ENCODE measurements at regions not wholly inside any gene's neighbourhood (a gene's known extent, or its start where the extent isn't known, plus 50 kb on each side); places are given as distances from the start of the nearest gene placed in this dataset.

DNA sequence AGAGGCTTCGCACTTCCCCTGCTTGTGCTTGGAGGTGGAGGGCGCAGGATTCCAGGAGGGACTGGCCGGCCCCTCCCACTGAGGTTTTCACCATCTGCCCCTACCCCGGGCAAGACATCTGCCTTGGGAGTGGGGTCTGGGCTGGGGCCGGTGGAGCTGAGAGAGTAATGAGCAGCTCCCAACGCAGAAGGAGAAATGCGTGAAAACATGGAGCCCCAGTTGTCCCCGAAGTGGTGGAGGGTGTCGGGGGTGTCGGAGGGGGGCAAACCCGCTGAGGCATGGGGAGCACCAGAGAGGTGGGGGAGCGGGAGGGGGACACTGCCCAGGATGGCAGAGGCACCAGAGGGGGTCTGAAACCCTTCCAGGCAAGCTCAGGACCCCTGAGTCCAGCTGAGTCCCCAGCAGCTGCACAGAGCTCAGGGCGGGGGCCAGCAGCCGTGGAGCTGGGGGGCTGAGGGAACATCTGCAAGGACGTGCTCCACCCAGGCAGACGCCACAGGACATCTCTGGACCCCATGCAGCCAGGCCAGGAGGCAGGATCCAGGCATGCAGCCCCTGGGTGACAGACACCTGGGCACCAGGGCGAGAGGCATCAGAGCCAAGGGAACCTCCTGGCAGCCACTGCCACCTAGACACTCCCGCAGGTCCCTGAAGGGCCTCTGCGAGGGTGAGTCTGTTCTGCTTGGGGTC is 110.6 kb downstream of the SIK1 start:
- no peak for DNase-seq

DNA sequence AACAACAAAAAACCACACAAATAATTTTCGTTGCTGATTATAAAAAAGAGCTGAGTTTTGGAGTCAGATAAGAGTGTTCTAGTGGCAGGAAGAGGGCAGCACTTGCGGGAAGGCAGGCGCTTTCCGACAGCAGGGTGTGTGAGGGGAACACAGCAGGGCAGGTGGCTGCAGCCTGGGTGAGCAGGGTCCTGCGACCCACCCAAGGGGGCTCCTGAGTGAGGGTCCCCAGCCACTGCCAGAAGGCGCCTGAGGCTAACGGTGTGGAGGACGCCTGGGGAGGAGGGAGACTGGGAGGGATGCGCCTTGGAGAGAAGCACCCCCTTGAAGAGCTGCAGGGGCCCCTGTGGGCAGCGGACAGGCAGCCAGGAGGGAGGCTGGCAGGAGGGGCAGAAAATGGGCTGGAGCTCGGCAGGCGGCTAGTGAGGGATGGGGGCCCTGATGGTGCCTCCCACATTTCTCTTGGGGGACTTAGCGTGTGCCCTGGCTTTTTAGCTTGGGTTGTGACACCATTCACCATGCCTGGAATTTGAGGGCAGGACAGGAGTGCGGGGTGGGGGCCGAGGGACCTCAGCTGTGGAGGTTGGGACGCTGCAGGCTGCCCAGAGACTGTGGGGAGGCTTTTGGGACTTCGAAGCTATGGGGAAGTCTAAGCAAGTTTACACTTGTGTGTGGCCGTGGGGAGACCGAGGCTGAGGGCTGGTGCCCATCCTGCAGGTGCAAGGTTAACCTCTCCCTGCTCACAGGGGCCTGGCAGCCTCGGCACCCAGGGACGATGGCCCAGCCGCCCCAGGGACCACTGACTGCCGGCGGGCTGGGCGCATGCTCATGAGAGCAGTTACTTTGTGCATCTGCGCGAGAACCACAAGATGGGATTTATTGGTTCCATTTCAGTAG is 111.4 kb downstream of the SIK1 start:
- DNase-seq = no peak

DNA sequence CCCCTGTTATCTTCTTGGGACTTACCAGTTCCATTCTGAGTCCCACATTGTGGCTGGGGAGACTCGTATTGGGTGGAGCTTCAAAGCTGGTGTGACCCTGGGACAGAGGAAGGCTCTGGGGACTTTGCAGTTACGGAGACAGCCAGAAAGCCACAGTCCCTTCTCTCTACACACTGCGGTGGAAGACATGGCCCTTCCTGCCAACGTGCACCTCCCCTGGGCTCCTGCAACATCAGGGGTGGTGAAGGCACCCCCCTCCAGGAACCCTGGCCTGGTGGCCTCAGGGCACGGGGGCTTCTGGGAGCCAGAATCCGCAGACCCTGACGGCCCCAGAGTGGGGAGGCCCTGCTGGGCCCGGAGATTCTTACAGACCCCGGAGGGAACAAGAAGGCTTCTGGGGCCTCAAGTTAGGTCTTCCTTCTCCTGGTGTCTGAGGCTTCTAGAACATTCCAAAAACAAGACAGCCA is 113.0 kb downstream of the SIK1 start:
- DNase-seq = no peak

DNA sequence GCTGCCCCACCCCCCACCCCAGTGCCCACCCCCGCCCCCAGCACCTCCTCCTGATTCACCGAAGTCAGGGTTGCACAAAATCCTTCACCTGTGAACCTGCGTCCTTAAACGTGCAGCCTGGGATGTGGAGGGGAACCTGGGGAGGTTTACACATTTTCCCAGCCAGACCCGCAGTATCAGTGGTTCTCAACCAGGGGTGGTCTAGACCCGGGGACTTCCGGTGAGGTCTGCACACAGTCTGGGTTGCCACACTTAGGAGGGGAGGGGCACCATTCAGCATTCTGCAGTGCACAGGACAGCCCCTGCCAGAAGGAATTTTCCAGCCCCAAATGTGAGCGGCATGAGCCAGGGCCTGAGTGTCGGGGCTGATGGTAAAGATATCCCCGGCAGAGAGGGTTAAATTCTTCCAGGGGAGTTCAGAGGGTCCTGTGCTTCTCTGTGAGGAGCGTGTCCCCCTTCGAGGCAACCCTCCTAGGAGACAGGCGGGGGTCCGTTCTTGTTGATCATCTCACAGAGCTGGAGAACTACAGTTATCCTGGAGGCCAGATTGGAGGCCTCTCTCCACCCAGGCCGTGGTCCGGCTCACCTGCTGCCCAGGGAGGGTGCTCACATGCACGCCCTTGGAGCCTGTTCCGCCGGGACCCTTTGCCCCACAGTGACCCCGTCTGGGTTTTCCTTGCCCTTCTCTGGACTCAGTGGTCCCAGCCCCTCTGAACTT is 113.6 kb downstream of the SIK1 start:
- no peak for DNase-seq

DNA sequence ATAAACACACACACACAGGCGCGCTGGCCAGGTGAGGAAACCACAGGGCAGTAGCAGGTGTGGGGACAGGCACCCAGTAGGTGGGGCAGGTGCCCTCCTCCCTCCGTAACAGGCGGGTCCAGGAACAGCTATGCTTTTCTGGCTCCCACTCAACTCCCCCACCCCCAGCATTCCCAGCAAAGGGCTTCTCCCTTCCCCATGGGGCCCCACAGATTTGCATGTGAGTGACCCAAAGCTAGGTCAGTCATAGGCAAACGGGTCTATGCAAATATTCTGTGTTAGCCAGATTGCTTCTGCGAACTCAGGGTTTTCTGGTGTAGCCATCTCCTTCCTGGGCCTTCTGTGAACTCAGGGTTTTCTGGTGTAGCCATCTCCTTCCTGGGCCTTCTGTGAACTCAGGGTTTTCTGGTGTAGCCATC is 114.2 kb downstream of the SIK1 start:
- DNase-seq = no peak

DNA sequence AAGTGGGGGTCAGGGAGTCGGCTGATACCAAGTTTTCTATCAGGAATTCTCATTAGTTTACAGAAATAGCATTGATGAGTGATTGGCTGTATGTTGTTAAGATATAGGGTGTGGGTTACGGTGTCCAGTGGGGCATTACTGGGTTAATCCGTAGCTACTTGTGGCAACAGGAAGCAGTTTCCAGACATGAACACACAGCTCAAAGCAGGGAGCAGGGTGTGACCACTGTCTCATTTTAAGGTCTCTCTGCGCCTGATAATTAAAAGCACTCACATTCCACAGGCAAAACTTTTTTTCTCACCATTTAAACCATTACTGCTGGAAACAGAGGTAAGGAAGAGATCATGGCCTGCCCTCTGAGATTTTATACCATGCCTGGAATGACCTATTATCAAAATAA is 114.9 kb downstream of the SIK1 start:
- no peak for DNase-seq

DNA sequence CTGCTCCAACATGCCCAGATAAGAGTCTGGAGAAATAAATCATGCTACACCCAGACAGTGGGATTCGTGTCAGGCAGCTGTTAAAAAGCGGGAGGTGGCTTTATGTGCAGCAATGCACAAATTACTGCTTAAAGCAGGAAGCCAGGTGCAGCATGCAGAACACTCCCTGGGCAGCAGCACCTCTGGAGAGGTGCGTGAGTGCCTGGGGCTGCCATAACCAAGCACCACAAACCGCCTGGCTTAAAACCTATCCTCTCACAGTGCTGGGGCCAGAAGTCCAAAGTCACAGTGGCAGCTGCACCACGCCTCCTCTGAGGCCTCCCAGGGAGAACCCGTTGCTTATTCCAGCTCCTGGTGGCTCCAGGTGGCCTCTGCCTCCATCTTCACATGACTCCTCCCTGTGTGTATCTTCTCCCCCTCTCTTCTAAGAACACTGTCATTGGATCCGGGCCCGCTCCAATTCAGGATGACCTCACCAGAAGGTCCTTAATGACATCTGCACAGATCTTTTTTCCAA is 115.6 kb downstream of the SIK1 start:
- DNase-seq = peak; percentile 22

DNA sequence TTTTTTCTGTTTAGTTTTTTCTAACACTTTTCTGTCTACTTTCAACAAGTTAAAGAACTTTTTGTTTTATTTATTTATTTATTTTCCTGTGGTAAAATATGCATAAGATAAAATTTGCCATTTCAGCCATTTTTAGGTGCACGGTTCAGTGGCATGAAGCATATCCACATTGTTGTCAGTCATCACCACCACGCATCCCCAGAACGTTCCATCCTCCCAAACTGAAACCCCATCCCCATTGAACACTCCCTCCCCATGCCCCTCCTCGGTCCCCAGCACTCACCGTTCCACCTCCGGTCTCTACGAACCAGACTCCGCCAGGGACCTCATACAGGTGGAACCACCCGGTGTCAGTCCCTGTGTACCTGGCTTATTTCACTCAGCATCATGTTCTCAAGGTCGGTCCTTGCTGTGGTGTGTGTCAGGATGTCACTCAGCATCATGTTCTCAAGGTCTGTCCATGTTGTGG is 118.1 kb downstream of the SIK1 start:
- DNase-seq = no peak

DNA sequence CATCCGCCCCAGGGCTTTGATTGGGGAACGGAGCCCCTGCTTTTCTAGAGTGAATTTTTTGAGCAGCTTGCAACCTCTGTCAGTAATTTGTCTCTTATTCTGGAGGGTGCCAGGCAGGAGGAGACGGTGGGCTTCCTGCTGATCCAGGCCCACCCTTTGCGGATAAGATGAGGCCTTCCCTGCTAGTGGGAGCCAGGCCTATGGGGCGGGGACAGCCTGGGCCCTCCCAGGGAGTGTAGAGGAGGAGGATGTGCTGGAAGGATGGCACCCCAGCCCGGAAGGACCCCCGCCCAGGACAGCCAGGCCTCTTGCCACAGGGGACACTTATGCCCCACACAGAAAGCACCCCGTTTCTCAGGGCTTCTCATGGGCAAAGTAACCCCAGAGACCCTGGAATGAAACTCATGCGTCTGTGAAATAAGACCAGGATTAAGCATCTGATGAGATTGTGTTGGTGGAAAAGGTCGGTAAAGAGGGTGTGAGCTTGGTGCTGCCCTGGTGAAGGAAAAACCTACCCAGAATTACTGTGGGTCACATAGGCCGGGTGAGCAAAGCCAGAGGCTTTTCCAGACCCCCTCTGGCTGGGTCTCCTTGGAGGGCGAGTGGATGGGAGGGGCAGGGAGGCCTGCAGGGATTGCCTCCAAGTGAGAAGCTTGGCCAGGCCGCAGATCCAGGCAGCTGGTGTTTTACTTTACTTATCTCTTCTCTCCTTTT is 118.7 kb downstream of the SIK1 start:
- no peak for DNase-seq

DNA sequence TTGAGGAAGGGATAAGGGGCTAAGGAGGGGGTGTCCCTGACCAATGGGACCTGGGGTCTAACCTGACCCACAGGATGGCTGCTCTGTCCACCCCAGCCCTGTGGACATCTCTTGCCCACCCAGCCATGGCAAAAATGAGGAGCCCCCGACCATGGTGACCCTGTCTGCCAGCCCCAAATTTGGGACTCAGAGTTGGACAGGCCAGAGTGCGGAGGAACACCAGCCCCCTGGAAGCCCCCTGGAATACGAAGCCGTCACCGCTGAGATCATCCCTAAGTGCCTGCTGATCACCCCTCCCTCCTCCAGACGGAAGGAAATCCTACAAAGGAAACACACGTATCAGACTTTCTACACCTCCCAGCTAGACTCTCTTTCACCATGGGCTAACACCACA is 119.3 kb downstream of the SIK1 start:
- no peak for DNase-seq

DNA sequence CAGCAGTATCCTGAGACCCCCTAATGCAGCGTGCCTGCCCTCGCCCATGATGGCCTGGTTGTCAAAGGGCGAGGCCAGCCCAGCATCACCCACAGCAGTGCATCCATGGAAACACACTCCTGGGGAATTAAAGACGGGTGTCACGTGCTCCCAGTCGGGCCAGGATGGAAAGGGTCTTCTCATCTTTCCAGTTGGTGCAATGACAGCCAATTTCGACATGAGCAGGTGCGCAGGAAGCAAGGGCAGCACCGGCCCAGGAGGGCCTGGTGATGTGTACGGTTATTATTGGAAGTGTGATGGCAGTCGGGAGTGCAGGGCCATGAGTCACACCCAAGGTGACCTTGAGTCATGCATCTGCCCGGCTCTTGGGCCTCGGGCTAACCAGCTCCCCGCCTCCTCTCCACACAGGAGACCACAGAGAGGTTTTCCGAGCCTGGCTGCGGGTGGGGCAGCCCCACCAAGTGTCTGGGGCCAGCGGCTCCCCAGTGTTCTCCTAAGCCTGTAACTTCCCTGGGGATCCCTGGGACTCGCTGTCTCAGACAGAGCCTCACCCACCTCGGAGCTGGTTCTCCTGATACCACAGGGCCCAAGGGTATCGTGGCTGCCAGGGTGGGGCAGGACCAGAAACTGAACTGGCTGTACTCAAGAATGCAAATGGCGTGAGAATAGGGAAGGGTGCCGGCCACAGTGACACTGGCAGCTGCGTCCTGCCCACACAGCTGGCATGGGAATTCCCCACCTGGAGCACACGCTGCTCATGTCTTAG is 119.8 kb downstream of the SIK1 start:
- DNase-seq = no peak

DNA sequence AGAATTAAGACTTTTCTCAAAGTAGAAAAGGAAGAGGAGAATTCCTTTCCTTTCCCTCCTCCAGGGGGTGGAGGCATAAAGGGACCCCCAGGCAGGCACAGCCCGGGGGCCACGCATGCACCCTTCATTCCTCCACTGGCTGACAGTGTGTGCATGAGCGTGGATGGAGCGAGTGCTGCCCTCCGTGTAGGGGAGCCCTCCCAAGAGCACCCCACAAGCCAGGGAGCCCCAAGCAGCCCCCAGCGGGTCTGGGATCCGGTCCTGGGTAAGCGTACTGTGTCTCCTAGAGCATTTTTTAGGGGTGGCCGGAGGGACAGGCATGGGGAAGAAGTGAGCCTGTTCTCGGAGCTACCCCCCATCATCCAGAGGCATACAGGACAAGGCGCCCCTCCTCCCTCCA is 120.5 kb downstream of the SIK1 start:
- no peak for DNase-seq

DNA sequence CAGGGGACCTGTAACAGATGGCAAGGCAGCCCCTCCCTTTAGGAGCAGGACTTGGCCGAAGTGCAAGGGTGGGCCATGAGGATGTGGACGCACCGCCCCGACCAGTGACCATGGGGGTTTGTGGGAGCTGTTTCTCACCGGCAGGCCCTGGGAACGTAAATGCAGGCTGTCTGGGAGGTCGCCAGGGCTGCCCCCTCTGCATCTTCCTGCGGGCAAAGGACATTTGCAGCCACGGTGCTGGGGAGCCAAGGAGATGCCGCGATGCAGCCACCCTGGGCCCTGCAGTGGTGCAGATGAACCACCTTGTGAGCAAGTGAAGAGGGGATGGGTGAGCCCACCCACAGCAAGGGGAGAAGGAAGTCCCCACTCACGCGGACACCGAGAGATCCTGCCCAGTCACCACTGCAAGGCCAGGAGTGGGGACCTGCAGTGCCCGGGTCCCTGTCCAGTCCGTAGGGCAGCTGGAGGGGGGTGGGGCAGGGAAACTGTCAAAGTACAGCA is 121.1 kb downstream of the SIK1 start:
- no peak for DNase-seq

DNA sequence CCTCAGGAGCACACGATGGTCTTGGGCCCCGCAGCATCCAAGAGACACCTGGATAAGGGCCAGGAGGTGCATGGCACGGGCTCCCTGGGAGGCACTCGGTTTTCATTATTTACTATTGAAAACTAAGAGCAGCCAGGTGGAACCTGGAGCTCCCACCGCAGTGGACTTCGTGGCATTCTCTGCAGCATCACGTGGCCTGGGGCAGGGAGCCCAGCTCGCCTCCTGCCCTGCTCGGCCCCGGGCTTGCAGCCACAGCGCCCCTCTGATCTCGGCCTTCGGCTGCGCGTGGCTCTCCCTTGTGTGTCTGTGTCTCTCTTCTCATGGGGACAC is 121.6 kb downstream of the SIK1 start:
- DNase-seq = no peak

DNA sequence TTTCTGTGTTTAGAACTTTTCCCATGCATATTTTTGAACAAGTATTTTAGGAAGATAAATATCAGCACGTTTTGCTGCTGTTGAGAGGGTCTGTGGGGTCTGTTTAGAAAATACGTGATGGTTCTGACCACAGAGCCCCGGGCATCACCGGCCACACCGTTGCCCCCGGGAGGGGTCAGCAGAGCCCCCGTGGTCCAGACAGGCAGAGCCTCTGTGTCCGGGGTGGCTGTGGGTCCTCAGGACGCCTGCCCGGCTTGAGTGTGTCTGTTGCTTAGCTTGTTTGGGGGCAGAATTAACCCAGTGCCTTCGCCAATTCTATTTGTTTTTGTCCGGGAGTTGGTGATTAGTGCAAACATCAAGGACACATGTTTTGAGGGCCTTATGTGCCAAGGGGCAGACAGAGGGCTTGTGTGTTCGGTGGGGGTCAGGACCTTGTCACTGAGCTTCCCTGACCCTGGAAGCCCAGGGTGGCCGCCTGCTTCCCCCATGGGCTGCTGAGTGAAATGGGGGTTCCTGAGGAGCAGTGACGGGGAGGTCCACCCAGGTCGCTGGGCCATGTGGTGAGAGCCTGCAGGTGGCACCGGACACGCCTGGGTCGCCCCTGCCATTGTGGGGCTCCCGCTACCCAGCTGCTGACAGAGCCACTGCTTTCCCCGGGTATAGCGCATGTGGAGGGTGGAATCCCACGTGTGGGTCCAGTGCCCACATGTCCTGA is 122.2 kb downstream of the SIK1 start:
- DNase-seq = no peak

DNA sequence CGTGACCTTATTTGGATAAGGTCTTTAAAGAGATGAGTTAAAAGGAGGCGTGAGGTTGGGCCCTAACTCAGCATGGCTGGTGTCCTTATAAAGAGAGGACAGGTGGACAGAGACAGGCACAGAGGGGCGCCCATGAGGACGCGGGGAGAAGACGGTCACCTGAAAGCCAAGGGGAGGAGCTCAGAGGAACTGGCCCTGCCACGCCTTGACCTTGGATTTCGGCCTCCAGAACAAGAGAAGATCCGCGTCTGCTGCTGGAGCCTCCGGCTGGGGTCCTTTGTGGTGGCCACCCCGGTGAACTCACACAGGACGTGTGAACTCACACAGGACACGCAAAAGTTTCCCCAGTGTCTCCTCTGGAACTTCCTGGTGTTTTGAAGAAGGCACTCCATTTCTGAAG is 122.7 kb downstream of the SIK1 start:
- no peak for DNase-seq

DNA sequence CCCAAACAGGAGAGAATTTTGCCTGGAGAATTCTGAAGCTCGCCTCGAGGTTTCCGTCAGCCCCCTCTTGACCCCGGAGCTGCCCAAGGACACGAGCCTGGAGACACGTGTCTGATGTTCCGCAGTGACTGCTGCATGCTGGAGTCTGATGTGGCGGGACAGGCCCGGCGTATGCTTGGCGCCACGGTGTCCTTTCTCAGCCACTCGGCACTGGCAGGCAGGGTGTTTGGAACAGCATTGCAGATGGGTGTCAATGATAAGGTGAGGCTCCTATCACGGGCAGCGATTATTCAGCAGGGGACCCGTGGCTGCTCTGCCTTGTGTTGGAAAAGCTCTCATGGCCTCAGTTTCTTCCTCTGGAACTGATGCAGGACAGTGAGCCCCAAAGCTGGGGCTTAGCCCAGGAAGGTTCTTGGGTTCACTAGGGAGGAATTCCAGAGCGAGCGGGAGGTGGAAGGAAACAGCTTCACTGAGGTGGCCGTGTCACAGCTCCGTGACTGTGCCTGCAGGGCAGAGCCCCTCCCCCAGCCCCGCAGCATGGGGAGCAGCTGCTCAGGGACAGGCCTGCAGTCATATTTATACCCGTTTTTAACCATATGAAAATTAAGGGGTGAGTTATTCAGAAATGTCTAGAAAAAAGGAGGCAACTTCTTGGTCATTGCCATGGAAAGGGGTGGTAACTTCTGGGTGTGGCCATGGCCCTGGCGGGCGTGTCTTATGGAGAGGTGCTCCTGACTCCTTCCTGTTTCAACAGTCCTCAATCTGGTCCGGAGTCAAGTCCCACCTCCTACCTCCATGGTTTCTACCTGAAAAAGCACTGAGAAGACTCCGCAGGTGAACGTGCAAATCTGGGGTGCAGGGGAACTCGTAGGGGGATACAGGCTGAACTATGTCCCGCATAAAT is 123.4 kb downstream of the SIK1 start:
- DNase-seq = no peak

DNA sequence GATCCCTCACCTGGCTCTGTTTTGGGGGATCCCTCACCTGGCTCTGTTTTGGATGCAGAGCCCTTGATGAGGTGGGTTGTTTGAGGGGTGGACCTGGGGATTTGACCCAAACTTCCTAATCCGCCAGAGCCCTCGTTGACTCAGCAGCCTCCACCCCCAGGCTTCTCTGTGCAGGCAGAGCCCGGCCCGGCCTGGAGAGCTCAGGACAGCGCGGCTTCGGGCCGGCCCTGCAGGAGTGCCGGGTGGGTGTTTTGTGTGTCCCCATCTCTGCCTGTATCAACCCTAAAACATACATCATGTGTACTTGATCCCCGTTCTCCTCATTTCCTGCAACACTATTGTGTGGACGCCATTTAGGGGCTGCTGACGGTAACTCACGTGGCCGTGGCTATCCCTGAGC is 124.2 kb downstream of the SIK1 start:
- DNase-seq = no peak

DNA sequence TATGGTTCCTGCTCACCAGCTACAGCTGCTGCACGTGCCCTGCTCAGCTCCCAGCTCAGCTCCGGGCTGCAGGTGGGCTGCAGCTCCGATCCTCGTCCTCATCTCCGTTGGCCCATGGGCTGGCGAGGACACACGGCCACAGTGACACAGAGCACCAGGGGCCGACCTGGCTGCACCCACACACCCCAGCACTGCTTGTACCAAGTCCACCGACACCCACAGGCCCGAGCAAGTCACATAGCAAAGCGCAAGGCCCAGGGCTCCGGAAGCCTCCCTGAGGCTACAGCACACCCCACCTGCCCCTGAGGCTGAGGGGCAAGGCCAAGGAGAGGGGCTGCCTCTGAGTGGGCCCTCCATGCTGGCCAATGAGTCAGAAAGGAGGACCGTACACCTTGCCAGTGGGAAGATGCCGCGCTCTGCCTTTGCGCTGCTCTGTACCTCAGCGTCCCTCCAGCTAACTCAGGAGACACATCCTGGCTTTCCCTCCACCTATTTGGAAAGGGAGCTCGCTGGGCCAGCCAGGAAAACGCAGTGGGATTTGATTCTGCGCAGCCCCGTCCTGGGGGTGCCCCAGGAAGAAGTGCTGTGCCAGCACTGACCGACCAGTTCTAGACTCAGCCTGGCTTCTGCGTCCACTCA is 124.8 kb downstream of the SIK1 start:
- DNase-seq = no peak

Measured in NCI-H1092 (cell line).